Kasumi-1 (cell line): ENCODE measurements at regions not wholly inside any gene's neighbourhood (a gene's known extent, or its start where the extent isn't known, plus 50 kb on each side); places are given as distances from the start of the nearest gene placed in this dataset.
"Not testable (repeated sequence)": the region's sequence is repeated elsewhere in the genome, so short reads cannot be mapped to it uniquely, and the experiment has no call there.

Experiments
- DNase-seq, 2 experiments: peaks; one replicate each; lab custom pipeline; 2025; lab: John Stamatoyannopoulos, UW

GRCh38 chr5:106691701-106692100, 979.0 kb downstream of the EFNA5 start:
- no peak for DNase-seq

- DNase-seq = no peak
Measured at GRCh38 chr5:106690585-106690984, 980.2 kb downstream of the EFNA5 start.

GRCh38 chr5:106680330-106680729, 990.4 kb downstream of the EFNA5 start:
- DNase-seq = no peak

- DNase-seq = no peak
Measured at GRCh38 chr5:106677057-106677456, 993.7 kb downstream of the EFNA5 start.

- DNase-seq = no peak
Measured at GRCh38 chr5:106675687-106676086, 995.0 kb downstream of the EFNA5 start.

- no peak for DNase-seq
Measured at GRCh38 chr5:106673941-106674340, 996.8 kb downstream of the EFNA5 start.

- no peak for DNase-seq
Measured at GRCh38 chr5:106661866-106662265, 1008.9 kb downstream of the EFNA5 start.

- DNase-seq = no peak
Measured at GRCh38 chr5:106660681-106661080, 1010.1 kb downstream of the EFNA5 start.

- DNase-seq = no peak
Measured at GRCh38 chr5:106658150-106658549, 1012.6 kb downstream of the EFNA5 start.

GRCh38 chr5:106656821-106657220, 1013.9 kb downstream of the EFNA5 start:
- DNase-seq = no peak

GRCh38 chr5:106649031-106649430, 1021.7 kb downstream of the EFNA5 start:
- no peak for DNase-seq

GRCh38 chr5:106648401-106648800, 1022.3 kb downstream of the EFNA5 start:
- DNase-seq = no peak

GRCh38 chr5:106646106-106646505, 1024.6 kb downstream of the EFNA5 start:
- no peak for DNase-seq

- no peak for DNase-seq
Measured at GRCh38 chr5:106640511-106640910, 1030.2 kb downstream of the EFNA5 start.

GRCh38 chr5:106639488-106639887, 1031.2 kb downstream of the EFNA5 start:
- no peak for DNase-seq

GRCh38 chr5:106637275-106637674, 1033.5 kb downstream of the EFNA5 start:
- no peak for DNase-seq

- no peak for DNase-seq
Measured at GRCh38 chr5:106634375-106634774, 1036.4 kb downstream of the EFNA5 start.

- no peak for DNase-seq
Measured at GRCh38 chr5:106633825-106634224, 1036.9 kb downstream of the EFNA5 start.

- not testable (repeated sequence) for DNase-seq
Measured at GRCh38 chr5:106628456-106628855, 1042.3 kb downstream of the EFNA5 start.

- no peak for DNase-seq
Measured at GRCh38 chr5:106610041-106610440, 1060.7 kb downstream of the EFNA5 start.

GRCh38 chr5:106601620-106602019, 1069.1 kb downstream of the EFNA5 start:
- DNase-seq = no peak

- no peak for DNase-seq
Measured at GRCh38 chr5:106600803-106601202, 1069.9 kb downstream of the EFNA5 start.

GRCh38 chr5:106595864-106596263, 1074.9 kb downstream of the EFNA5 start:
- no peak for DNase-seq

GRCh38 chr5:106584268-106584667, 1086.5 kb downstream of the EFNA5 start:
- DNase-seq = no peak

- DNase-seq = no peak
Measured at GRCh38 chr5:106578736-106579135, 1092.0 kb downstream of the EFNA5 start.
